ENCODE measurements at regions not wholly inside any gene's neighbourhood (a gene's known extent, or its start where the extent isn't known, plus 50 kb on each side); places are given as distances from the start of the nearest gene placed in this dataset.

DNA sequence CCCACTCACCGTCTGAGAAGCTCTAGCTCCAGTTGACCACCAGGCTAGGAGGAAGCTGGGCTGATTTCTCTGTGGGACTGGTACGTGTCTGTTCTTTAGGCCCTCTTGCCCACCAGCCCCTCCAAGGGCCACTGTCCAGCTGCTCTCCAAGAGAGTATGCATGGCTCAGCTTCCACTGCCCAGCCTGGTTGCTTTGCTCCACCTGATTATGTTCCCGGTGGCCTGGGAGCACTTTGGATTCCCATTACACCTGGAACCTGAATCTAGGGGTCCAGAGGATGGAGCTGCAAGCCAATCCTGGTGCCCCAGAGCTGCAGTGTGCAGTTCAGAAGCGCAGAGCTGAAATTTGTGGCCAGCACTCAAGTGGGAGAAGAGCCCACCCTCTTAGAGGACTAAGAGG lies 402.1 kb upstream of the CNTN6 start:
- Histone ChIP-seq H3K27ac (ENCODE audit: low read length) (no peak overlapping the region), H3K27me3 (ENCODE audit: control insufficient read depth, insufficient read depth, low read length) (no peaks in the 10 kb centered on the region), H3K9me3 (ENCODE audit: control insufficient read depth, insufficient read depth, low read depth, low read length) (no peaks in the 10 kb centered on the region), H3K36me3 (ENCODE audit: control insufficient read depth, insufficient read depth, low read length) (no peaks in the 10 kb centered on the region), H3K4me1 (ENCODE audit: control insufficient read depth, insufficient read depth, low read length) (no peaks in the 10 kb centered on the region), H3K4me3 (ENCODE audit: low read depth in 2 of 2, low read length in 2 of 2) (no peak overlapping the region)
- ChIA-PET CTCF (no interaction called here), POLR2A (no interaction called here)
- BruUV-seq (replicated peaks): no TSS peak
- DNase-seq (ENCODE audit: low read depth, low spot score) (no peak), ATAC-seq (no peak)
- in situ Hi-C loops (cut with HindIII; ENCODE audit: low pct_unique_long_range_greater_than_20kb, low sequenced_read_pairs) (no loop called here), intact Hi-C loops (cut with micrococcal nuclease; ENCODE audit: unreplicated experiment) (no loop called here)
- TF ChIP-seq POLR2AphosphoS5 (IDR thresholded peaks at IDR 0.05; ENCODE audit: low read depth, low read length) (no peak), TCF7L2 (IDR thresholded peaks at IDR 0.05; ENCODE audit: low read depth, low read length) (no peak), SIN3A (IDR thresholded peaks at IDR 0.05; ENCODE audit: borderline replicate concordance, insufficient read depth, low read depth, low read length) (no peak)
- TF ChIP-seq, protein P1, sequence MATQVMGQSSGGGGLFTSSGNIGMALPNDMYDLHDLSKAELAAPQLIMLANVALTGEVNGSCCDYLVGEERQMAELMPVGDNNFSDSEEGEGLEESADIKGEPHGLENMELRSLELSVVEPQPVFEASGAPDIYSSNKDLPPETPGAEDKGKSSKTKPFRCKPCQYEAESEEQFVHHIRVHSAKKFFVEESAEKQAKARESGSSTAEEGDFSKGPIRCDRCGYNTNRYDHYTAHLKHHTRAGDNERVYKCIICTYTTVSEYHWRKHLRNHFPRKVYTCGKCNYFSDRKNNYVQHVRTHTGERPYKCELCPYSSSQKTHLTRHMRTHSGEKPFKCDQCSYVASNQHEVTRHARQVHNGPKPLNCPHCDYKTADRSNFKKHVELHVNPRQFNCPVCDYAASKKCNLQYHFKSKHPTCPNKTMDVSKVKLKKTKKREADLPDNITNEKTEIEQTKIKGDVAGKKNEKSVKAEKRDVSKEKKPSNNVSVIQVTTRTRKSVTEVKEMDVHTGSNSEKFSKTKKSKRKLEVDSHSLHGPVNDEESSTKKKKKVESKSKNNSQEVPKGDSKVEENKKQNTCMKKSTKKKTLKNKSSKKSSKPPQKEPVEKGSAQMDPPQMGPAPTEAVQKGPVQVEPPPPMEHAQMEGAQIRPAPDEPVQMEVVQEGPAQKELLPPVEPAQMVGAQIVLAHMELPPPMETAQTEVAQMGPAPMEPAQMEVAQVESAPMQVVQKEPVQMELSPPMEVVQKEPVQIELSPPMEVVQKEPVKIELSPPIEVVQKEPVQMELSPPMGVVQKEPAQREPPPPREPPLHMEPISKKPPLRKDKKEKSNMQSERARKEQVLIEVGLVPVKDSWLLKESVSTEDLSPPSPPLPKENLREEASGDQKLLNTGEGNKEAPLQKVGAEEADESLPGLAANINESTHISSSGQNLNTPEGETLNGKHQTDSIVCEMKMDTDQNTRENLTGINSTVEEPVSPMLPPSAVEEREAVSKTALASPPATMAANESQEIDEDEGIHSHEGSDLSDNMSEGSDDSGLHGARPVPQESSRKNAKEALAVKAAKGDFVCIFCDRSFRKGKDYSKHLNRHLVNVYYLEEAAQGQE (IDR thresholded peaks at IDR 0.05; ENCODE audit: insufficient read depth in 1 of 2, low read depth in 2 of 2, low read length in 1 of 2): no peak
- TF ChIP-seq, protein P2, sequence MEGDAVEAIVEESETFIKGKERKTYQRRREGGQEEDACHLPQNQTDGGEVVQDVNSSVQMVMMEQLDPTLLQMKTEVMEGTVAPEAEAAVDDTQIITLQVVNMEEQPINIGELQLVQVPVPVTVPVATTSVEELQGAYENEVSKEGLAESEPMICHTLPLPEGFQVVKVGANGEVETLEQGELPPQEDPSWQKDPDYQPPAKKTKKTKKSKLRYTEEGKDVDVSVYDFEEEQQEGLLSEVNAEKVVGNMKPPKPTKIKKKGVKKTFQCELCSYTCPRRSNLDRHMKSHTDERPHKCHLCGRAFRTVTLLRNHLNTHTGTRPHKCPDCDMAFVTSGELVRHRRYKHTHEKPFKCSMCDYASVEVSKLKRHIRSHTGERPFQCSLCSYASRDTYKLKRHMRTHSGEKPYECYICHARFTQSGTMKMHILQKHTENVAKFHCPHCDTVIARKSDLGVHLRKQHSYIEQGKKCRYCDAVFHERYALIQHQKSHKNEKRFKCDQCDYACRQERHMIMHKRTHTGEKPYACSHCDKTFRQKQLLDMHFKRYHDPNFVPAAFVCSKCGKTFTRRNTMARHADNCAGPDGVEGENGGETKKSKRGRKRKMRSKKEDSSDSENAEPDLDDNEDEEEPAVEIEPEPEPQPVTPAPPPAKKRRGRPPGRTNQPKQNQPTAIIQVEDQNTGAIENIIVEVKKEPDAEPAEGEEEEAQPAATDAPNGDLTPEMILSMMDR (IDR thresholded peaks at IDR 0.05): no peak

DNA sequence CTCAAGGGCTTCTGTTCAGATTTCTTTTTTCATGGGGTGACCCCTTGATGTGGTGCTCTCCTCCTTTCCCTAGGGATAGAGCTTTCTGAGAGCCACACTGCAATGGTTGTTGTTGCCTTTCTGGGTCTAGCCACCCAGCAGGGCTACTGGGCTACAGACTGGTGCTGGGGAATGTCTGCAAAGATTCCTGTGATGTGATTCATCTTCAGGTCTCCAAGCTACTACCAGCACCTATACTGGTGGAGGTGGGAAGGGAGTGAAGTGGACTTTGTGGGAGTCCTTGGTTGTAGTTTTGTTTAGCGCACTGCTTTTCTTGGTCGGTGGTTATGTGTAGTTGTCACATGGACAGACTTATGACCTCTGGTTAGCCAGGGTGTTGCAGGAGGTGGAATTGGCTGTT lies 392.3 kb upstream of the CNTN6 start:
- no peak overlapping the region for H3K27ac ChIP-seq (ENCODE audit: low read length)
- no peaks in the 10 kb centered on the region for H3K27me3 ChIP-seq (ENCODE audit: control insufficient read depth, insufficient read depth, low read length)
- DNase-seq (ENCODE audit: low read depth, low spot score): no peak
- H3K4me1 ChIP-seq (ENCODE audit: control insufficient read depth, insufficient read depth, low read length): no peaks in the 10 kb centered on the region
- no peak overlapping the region for H3K4me3 ChIP-seq (ENCODE audit: low read depth in 2 of 2, low read length in 2 of 2)
- ChIA-PET POLR2A (no interaction called here), CTCF (no interaction called here)
- BruUV-seq (replicated peaks): no TSS peak
- ATAC-seq: no peak
- H3K36me3 ChIP-seq (ENCODE audit: control insufficient read depth, insufficient read depth, low read length): no peaks in the 10 kb centered on the region
- TF ChIP-seq TCF7L2 (IDR thresholded peaks at IDR 0.05; ENCODE audit: low read depth, low read length) (no peak), SIN3A (IDR thresholded peaks at IDR 0.05; ENCODE audit: borderline replicate concordance, insufficient read depth, low read depth, low read length) (no peak), POLR2AphosphoS5 (IDR thresholded peaks at IDR 0.05; ENCODE audit: low read depth, low read length) (no peak)
- TF ChIP-seq, protein P1 (IDR thresholded peaks at IDR 0.05; ENCODE audit: insufficient read depth in 1 of 2, low read depth in 2 of 2, low read length in 1 of 2): no peak
- TF ChIP-seq, protein P2 (IDR thresholded peaks at IDR 0.05): no peak
- in situ Hi-C loops (cut with HindIII; ENCODE audit: low pct_unique_long_range_greater_than_20kb, low sequenced_read_pairs) (no loop called here), intact Hi-C loops (cut with micrococcal nuclease; ENCODE audit: unreplicated experiment) (no loop called here)
- H3K9me3 ChIP-seq (ENCODE audit: control insufficient read depth, insufficient read depth, low read depth, low read length): no peaks in the 10 kb centered on the region
